HPDE6-E6E7 (cell line): ENCODE measurements at regions not wholly inside any gene's neighbourhood (a gene's known extent, or its start where the extent isn't known, plus 50 kb on each side); places are given as distances from the start of the nearest gene placed in this dataset.

Source experiments
- DNase-seq: peaks from one replicate; pipeline ENCODE4 v3.0.0; 2011; ENCODE audit warnings: missing footprints; ENCODE audit errors: extremely low spot score

- DNase-seq, result no peak
Observed at GRCh38 chr4:175127314-175127713, 209.2 kb downstream of the ADAM29 start.

GRCh38 chr4:175129797-175130196 is 211.6 kb downstream of the ADAM29 start:
- DNase-seq, result no peak

DNA sequence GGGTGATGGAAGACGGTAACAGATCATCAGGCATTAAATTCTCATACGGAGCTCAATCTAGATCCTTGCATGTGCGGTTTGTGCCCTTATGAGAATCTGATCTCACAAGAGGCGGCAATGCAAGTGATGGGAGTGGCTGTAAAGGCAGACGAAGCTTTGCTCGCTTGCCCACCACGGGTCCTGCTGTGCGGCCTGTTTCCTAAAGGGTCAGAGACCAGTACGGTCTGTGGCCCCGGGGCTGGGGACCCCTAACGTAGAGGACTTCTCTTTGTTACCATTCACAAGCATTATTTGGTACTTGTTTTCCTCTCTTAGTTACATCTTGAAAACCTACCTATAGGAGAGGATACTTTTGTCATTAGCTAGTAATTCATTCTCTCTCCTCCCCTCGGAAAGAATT is 221.0 kb downstream of the ADAM29 start:
- DNase-seq, result no peak

GRCh38 chr4:175143116-175143515 is 225.0 kb downstream of the ADAM29 start:
- no peak for DNase-seq

GRCh38 chr4:175146799-175147198 is 228.6 kb downstream of the ADAM29 start:
- DNase-seq, result no peak

GRCh38 chr4:175147233-175147632 is 229.1 kb downstream of the ADAM29 start:
- no peak for DNase-seq

DNA sequence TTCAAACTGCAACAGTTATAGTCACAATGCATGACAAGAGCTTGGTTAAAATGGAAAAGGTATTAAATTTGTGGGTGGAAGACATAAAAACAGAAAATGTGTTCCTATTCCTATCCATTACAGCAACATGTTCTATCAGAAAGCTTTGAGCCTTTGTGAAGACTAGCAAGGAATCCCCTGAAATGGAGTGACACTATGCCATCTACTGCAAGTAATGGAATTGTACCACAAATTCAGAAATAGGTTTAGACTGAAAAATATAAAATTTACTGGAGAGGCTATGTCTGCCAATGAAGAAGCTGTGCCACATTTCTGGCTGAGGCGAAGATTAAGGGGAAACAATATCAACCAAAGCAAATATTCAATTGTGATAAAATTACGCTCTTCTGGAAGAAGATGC is 247.9 kb downstream of the ADAM29 start:
- DNase-seq, result no peak

DNA sequence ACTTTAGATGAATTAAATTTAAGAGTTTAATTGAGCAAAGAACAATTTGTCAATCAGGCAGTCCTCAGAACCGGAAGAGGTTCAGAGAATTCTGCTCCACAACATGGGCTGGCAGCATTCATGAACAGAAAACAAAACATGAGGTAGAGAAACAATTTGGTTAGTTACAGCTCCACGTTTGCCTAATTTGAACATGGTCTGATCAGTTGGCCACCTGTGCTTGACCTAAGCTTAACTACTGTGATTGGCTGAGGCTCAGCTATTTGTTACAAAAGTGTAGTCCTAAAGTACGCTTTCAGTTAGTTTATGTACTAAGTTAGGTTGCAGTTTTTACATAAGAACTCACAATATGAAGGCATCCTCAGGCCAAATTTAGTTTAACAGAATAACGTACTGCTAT is 258.6 kb downstream of the ADAM29 start:
- no peak for DNase-seq

GRCh38 chr4:175190654-175191053 is 272.5 kb downstream of the ADAM29 start:
- DNase-seq, result no peak

DNA sequence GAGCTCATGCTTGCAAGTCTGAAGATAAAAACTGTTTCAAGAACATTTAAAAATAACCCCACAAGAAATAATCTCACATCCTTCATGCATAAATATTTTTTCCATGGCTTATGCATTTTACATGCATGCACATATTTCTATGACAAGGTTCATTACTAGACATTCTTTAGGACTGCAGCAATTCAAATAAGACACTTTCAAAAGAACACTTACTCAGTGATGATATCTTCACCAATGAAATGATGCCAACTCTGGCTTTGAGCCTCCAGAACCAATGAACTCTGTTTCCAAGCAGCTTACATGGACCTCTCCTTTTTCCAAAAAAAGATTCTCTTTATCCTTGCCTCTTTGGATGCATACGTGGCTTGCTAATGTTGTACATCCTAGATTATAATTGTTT is 279.9 kb downstream of the ADAM29 start:
- no peak for DNase-seq

GRCh38 chr4:175215208-175215607 is 297.1 kb downstream of the ADAM29 start:
- DNase-seq, result no peak

DNA sequence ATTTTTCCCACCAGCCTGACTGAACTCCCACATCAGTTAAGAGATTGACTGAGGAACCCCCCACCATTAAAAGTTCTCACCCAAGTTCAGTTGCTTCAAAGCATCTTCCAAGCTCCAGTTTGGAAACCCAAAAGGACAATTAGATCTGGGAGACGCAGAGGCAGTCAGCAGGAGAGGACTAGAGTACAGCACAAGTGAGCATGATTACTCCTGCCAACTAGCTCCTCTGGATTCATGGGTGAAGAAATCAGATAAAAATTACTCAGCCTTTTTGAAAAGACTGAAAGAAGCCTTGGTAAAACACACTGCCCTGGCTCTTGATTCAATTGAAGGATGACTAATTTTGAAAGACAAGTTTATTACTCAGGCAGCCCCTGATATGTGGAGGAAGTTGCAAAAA is 297.5 kb downstream of the ADAM29 start:
- DNase-seq, result no peak

DNA sequence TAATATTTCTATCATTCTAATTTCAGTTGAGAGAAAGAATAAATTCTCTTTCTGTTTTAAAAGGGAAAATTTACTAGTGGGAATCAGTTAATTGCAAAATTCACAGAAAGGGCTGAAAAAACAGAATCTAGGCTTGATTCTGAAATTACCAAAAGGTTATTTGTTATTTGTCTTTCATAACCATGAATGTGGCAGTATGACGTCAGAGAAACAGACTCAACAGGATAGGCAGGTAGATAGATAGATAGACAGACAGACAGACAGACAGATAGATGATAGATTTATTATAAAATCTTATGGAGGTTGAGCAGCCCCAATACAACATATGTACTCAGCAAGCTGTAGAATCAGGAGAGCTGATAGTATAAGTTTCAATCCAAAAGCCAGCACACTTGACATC is 311.0 kb downstream of the ADAM29 start:
- DNase-seq, result no peak

- DNase-seq, result no peak
Observed at GRCh38 chr4:175234162-175234561, 316.0 kb downstream of the ADAM29 start.

- no peak for DNase-seq
Observed at GRCh38 chr4:175238827-175239517, 320.8 kb downstream of the ADAM29 start.

- no peak for DNase-seq
Observed at GRCh38 chr4:175246941-175247340, 328.8 kb downstream of the ADAM29 start.

GRCh38 chr4:175252642-175253041 is 334.5 kb downstream of the ADAM29 start:
- DNase-seq, result no peak

DNA sequence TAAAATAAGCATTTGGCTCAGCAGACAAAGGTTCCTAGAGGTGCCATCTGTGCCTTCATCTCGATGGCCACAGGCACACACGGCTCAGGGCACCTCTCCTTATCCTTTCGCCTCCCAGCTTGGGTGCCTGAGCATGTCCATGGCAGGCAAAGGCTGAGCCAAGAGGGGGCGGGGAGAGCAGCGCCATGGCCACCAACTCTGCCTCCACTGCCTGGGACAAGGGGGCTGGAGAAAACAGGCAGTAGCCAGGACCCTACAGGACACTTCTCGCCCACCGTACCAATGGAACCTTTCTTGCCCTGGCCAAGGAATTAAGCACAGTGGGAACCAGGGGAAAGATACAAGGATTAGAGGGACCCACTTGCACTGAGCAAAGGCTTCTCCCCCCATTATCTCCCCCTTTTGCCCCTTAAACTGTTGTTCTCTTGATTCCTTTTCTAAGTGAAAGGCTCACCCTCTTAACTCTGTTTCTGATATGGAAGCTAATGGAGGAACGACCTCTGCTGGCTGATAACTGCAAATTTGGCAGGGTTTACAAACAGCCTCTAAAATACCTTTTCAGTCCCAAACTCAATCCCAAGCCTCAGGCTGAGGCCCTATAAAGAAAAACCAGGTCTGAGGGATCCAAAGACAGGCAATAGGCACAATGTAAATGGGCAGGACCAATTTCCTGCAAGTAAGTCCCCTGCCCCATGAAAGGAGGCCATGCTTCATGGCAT is 335.2 kb downstream of the ADAM29 start:
- DNase-seq, result no peak

DNA sequence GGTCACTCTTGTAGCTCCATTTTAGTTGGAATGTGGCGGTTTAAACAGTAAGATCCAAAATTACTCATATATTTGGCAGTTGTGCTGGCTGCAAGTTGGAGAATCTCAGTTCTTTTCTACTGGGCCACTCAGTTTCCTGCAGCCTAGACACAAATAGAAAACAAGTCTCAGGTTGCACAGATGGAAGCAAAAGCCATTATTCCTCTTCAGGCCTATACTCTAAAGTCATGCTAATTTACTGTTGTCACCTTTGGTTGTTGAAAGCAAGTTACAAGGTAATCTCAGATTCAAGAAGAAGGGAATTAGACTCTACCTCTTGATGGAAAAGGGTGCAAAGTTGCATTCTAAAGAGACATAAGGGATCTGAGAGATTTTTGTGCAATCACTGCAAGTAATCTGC is 345.4 kb downstream of the ADAM29 start:
- DNase-seq, result no peak

GRCh38 chr4:175271010-175271630 is 353.0 kb downstream of the ADAM29 start:
- DNase-seq, result no peak

DNA sequence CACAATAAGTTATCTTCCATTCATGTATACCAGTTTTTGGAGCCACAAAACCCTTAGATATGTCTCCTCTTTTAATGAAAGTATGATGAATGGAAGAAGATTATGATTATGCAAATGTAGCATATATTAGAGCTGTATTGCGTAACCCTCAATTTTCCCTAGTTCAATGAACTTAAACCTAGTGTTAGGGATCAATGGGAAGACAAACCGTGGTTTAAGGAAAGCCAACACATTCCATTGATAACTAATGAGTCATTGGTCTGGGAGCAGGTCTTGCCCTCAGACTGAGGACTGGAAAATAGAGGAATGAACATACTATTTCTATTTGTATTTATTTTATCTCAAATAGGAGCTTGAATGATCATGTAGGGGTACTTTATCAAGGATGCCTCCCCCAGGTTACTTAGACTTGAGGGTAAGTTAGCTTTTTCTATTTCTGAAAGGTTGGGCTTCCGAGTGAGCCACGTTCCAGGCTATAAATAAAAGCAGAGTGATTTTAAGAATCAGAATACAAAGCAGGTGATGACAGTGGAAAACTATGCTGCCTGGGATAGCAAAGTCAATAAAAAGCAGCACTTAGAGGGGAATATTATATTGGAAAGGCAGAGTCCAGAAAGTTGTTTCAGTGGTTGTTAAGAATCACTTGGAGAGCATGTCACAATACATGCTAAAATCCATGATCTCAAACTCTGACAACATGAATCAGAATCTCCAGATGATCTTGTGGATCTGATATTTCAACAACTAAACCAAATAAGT is 356.0 kb downstream of the ADAM29 start:
- DNase-seq, result no peak

DNA sequence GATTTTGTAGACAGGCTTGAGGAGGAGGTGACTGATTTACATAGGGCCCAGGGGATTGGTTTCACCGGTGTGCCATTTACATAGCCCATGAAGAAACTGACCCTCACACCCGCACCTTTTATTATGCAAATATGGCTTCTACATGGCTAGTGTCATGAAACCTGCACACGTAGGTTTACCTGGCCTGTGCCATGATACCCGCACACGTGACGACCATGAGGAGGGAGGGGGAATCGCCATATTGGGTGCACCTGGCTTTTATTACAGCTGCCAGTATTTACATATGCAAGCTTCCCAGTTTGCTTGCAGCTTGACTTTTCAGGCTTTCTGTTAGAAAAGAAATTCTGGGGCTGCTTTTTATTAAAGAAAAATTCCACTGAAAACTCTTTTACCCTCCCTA is 359.7 kb downstream of the ADAM29 start:
- DNase-seq, result no peak
